GM18868 (cell line): ENCODE measurements at regions not wholly inside any gene's neighbourhood (a gene's known extent, or its start where the extent isn't known, plus 50 kb on each side); places are given as distances from the start of the nearest gene placed in this dataset.

Experiments
- ATAC-seq: cut with Tn5 transposase; IDR thresholded peaks from one replicate; pipeline ENCODE4 v1.9.1; 2021; ENCODE audit warnings: mild to moderate bottlenecking, moderate library complexity; ENCODE audit not compliant: unreplicated experiment

DNA sequence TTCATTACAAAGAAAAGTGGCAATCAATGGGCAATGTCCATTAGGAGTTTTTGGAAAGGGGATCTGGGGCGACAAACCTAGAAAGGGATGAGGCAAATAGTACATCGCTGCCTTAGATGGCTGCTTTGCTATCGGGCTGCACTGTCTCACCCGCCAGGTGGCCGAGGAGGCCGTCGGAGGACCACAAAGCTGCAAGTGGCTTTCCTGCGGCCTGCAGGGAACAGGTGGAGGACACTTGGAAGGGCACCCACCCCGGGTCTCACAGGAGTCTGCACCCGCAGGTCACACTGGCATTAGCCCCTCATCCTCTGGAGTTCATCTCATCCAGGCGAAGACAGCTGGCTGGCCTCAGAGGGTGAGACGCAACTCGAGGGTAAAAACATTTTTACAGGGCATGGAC, 1392.5 kb downstream of the AACS start:
- ATAC-seq: no peak

GRCh38 chr12:126464153-126464552, 1398.9 kb downstream of the AACS start:
- ATAC-seq: no peak

- ATAC-seq: no peak
Observed at GRCh38 chr12:126469211-126469610, 1404.0 kb downstream of the AACS start.

GRCh38 chr12:126474703-126475102, 1409.5 kb downstream of the AACS start:
- no peak for ATAC-seq

DNA sequence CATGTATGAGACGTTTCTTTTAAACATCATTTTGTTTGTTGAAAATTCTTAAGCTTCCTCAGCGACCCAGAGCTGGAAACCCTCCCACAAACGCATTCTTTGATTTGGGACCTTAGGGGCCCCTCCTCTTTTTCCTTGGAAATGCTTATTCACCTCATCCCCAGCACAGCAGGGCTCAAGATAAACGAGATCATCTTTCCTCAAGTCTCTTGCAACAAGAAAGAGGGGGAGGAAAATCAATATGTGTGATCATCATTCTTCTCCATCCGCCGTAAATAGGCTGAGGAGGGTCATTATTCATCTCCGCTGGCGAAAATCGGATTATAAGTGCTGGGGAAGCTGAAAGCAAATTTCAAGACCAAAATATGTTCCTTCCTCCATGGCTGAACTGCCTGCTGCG, 1415.2 kb downstream of the AACS start:
- no peak for ATAC-seq

DNA sequence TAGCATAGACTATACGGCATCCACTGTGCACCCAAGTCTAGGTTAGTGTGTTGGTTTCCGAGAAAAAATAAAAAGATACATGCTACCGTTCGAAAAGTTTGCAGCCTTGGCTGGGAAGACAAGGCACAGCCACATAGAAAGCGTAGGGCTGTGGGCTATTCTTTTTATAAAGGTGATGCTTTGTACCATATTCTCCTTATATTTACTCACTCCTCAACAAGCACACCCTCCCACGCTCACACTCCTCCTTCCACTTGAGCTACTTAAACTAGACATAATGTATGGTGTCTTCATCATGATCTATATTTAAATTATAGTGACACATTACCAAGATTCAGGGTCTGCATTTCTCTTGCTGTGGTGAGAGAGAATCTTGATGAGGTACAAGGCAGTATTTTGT, 1416.5 kb downstream of the AACS start:
- ATAC-seq: no peak

DNA sequence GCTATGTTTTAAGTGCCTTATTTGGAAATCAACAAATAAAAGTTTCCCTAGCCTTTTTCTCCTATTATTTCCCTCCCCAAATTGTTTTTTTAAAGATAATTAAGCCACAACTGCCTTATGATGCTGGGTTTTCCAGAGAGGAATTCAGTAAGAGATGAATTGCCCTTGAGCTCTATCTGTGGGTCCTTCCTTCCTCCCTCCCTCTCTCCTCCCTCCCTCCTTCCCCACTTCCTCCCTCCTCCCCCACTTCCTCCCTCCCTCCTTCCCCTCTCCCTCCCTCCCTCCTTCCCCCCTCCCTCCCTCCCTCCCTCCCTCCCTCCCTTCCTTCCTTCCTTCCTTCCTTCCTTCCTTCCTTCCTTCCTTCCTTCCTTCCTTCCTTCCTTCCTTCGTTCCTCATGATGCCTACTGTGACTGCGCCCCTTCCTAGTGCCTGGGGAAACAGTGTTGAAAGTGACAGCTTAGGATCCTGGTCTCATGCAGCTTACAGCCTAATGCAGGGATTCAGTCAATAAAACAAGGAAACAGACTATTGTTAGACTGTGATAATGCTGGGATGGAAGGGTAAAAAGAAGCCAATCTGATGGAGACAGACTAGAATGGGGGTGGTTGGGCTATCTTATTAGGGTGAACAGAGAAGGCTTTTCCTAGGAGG, 1417.1 kb downstream of the AACS start:
- no peak for ATAC-seq

DNA sequence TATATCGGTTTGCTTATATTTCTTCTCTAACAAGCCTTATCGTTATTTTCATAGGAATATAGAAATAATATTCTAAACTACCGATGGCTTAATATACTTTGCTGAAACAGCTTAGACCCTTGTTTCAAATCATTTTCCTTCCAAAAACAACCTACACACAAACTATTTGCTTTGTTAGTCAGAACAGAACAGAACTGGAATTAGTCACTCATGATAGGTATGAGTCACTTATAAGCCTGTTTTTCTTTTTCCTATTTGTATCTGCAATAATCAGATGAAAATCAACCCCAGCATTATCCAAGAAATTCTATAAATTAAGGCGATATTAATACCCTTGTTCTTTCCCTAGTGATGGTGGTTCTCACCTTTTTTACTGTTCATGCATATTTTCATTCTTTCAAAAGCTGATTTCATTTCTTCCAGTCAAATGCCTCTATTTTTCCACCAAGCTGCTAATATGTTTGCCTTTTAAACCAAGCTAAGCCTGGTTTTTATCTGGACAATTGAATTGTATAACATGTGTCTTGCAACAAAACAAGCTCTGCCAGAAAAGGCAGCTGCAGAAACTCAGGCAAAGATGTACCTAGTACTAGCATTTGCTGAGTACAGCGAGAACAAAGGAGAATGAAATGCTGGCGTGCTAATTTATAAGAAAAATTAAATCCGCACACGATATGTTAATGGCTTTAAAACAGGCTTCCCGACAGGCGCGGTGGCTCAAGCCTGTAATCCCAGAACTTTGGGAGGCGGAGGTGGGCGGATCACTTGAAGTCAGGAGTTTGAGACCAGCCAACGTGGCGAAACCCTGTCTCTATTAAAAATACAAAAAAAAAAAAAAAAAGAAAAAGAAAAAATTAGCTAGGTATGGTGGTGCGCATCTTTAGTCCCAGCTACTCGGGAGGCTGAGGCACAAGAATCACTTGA, 1418.2 kb downstream of the AACS start:
- no peak for ATAC-seq

DNA sequence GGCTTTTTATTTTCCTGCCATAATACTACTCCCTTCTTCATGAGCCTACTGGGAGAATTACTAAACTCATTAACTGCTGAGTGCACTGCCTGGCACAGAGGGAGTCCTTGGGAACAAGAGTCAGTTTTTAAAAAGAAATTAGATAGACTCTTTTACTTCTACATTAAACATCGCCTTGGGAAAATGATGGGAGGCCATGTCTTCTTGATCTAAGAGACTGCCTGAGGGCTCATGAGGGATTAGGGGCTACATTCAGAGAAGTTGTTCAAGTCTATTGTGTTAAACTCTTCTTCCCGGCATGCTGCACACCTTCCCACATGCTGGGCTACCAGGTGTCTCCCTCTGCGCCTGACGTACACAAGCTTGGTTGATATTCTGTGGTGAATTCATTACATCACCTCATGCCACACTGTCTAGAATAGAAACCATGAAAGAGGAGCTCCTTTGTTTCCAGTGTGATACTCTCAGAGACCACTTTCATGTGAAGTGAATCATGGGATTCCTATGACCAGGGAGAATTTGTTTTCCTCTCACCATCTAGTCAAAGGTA, 1422.3 kb downstream of the AACS start:
- no peak for ATAC-seq

GRCh38 chr12:126488806-126489205, 1423.6 kb downstream of the AACS start:
- no peak for ATAC-seq

DNA sequence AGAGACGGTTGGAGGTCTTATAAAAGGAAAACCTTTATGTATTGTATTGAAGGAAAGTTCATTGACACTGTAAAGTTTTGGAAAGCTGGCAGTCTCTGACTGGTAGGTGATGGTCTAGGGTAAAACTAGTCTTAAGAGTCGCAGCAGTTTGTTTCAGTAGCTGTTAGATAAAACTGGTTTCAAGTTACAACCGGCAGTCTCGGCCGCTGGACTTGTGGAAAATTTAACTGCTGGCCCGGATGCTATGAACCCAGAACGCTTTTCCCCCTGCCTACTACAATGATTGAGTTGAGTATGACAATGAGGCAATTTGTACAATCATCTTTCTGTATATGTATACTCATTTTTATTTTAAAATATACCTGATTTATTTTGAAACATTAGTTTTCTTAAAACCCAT, 1426.9 kb downstream of the AACS start:
- ATAC-seq: no peak

DNA sequence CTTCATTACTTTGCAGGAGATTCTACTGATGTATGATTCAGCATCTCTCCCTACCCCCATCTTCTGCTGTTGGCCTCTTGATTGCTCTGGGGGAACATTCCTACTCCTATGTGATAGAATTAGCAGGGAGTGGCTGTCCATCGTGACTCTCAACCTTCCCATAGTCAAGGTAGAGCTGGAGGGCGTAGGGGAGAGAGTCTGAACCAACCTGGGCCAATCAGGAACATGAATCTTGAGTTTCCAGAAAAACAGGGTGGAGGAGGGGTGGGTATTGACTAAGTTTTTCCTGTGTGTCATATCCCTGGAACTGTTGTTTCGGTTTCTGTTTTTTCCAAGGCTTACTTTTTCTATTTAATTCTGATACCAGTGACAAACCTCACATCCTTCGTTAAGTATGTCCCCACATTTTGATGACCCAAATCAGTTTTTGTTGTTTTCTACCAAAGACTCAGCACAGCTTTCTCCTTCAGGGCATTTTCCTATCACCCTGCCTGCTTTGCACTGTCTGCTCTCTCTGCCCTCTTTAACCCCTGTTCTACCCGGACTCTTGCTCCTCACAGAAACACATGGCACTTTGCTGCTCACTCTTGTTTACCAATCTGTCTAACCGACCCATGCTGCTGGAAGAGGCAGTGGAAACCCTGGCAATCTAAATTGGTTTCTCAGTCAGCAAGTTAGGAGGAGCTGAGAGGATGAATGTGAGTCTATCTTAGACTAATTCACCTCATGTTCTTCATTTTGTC, 1428.3 kb downstream of the AACS start:
- ATAC-seq: no peak

GRCh38 chr12:126496201-126496600, 1431.0 kb downstream of the AACS start:
- ATAC-seq: no peak

- ATAC-seq: no peak
Observed at GRCh38 chr12:126506426-126507182, 1441.4 kb downstream of the AACS start.

GRCh38 chr12:126507231-126507630, 1442.0 kb downstream of the AACS start:
- ATAC-seq: no peak

DNA sequence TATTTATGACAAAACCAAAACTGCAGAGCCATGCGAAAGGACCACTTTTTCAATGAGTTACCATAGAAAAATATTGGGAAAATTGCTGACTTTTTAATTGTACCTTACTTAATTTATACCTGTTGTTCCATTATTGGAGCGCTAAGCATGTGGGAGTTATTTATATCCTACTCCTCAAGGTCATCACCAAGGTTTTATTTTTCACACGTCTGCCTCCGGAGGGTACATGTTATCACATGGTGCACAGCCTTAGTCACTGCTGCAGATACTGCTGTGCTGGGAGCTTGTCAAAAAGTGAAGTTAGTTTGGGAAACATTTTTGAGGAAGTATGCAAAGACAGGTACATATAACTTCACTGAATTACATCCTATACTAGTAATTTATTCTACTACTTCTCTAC, 1444.3 kb downstream of the AACS start:
- no peak for ATAC-seq

DNA sequence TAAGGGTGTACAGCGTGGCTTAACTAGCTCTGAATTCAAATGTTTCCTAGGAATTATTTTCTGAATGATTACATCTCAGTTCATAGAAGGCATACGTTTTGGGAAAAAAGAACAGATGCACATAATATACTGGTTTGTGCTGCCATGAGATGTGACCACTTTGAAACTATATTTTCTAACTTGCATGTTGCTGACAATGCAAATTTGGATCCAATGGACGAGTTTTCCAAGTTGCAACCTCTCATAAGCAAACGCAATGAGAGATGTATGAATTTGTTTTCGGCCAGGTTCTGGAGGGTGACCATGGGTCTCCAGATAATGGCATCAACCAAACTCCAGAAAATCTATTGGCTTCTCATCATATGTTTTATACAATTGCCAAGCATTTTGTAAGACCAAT, 1445.4 kb downstream of the AACS start:
- ATAC-seq: no peak

DNA sequence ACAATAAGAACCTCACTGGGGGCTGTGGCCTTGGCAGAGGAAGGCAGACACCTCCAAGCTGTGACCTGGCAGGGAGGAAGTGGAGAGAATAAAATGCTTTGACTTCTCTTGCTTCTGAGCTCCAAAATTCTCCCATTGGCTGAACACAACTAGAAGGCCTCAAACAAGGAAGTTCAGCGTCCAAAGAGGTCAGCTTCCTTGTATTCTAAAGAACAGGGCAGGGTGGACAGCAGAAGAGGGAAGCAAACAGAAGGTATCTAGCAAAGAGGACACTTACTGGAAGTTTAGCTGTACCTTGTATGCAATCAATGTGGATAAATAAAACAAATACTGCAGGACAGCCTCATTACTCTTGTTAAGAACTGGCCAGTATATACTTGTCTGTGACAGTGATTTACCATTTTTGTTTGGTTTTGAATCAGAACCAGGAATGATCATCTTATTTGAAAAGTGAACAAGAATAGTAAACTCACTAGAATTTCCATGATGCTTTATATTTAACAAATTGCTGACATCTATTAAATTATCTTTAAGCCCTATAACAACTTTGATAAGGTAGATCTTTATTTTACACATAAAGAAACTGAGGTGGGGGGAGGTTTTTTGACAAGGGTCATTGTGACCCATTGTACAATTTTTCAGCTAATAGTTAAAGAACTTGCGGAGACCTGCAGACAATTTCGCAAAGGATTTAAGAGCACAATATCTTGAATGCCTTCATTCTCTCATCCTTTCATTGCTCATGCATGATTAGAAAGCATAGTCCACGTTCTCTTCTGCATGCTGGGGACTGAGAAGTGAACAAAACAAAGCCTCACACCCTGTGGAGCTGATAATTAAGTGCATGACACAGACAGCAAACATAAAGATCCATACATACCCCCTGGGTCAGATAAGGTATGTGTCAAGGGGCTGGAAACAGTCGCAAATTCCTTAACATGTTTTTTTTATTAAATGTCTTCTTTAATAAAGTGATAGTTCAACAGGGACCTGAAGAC, 1448.0 kb downstream of the AACS start:
- no peak for ATAC-seq

GRCh38 chr12:126518596-126519200, 1453.5 kb downstream of the AACS start:
- ATAC-seq: no peak
